ENCODE measurements at regions not wholly inside any gene's neighbourhood (a gene's known extent, or its start where the extent isn't known, plus 50 kb on each side); places are given as distances from the start of the nearest gene placed in this dataset.
A peak's percentile ranks its signal among the peaks of the same experiment; 100 is the strongest.

GRCh38 chr2:128379021-128380015 is 60.6 kb upstream of the HS6ST1 start (continued):
- no peak for TF ChIP-seq ZNF446 (CRISPR knock-in tag; IDR thresholded peaks at IDR 0.05)
- no peak for TF ChIP-seq U2AF1 (optimal IDR thresholded peaks at IDR 0.05; ENCODE audit: low read depth, low read length)
- TF ChIP-seq IRX3 (CRISPR knock-in tag; IDR thresholded peaks at IDR 0.05; ENCODE audit: borderline replicate concordance, low read depth) = no peak
- TF ChIP-seq BRF2 (CRISPR knock-in tag; IDR thresholded peaks at IDR 0.05) = no peak
- TF ChIP-seq MAFK (conservative IDR thresholded peaks at IDR 0.05 in 1 of 2, IDR thresholded peaks at IDR 0.05 in 1 of 2; ENCODE audit: low read length in 2 of 2) = no peak
- TF ChIP-seq KDM6A (CRISPR knock-in tag; IDR thresholded peaks at IDR 0.05; ENCODE audit: low read depth) = peak; percentile 41; the same call in 1 of the 2 replicates
- peak; percentile 26; the same call in 1 of the 2 replicates for TF ChIP-seq ZNF556 (CRISPR knock-in tag; IDR thresholded peaks at IDR 0.05; ENCODE audit: borderline replicate concordance)
- TF ChIP-seq SMAD1 (CRISPR knock-in tag; IDR thresholded peaks at IDR 0.05; ENCODE audit: borderline replicate concordance, low read depth) = no peak
- TF ChIP-seq ZBTB10 (CRISPR knock-in tag; IDR thresholded peaks at IDR 0.05; ENCODE audit: borderline replicate concordance) = no peak
- TF ChIP-seq TAF1 (CRISPR knock-in tag; IDR thresholded peaks at IDR 0.05) = no peak
- peak; percentile 63; the same call in 1 of the 2 replicates for TF ChIP-seq ARID4A (CRISPR knock-in tag; IDR thresholded peaks at IDR 0.05; ENCODE audit: borderline replicate concordance)
- TF ChIP-seq ZBTB14 (CRISPR knock-in tag; IDR thresholded peaks at IDR 0.05) = no peak
- TF ChIP-seq MXD4 (CRISPR knock-in tag; IDR thresholded peaks at IDR 0.05) = peak; percentile 61; the same call in 1 of the 2 replicates
- no peak for TF ChIP-seq ONECUT2 (CRISPR knock-in tag; IDR thresholded peaks at IDR 0.05)
- peak; percentile 55 for TF ChIP-seq PHF8 (CRISPR knock-in tag; IDR thresholded peaks at IDR 0.05)
- peak; percentile 55; the same call in 1 of the 2 replicates for TF ChIP-seq TBX3 (IDR thresholded peaks at IDR 0.05; ENCODE audit: borderline replicate concordance)
- TF ChIP-seq MEF2D (CRISPR knock-in tag; IDR thresholded peaks at IDR 0.05) = peak; percentile 55; the same call in 1 of the 2 replicates
- TF ChIP-seq ZBTB8A (CRISPR knock-in tag; IDR thresholded peaks at IDR 0.05; ENCODE audit: borderline replicate concordance, low read depth) = no peak
- TF ChIP-seq HDAC1 (CRISPR knock-in tag; IDR thresholded peaks at IDR 0.05) = peak; percentile 77
